GM12874 (cell line): ENCODE measurements at regions not wholly inside any gene's neighbourhood (a gene's known extent, or its start where the extent isn't known, plus 50 kb on each side); places are given as distances from the start of the nearest gene placed in this dataset.

ENCODE experiments used
- CTCF ChIP-seq: IDR thresholded peaks from 2 replicates; pipeline ENCODE4 v1.5.1; 2011; ENCODE audit warnings: low read depth, mild to moderate bottlenecking, control low read depth, low read length, moderate library complexity; ENCODE audit not compliant: insufficient read depth

- no peak for TF ChIP-seq CTCF
Measured at GRCh38 chr3:194738254-194739093, 52.8 kb downstream of the FAM43A start.

- TF ChIP-seq CTCF = no peak
Measured at GRCh38 chr3:194739498-194740284, 54.0 kb downstream of the FAM43A start.

GRCh38 chr3:194740859-194741491, 55.3 kb downstream of the FAM43A start:
- no peak for TF ChIP-seq CTCF

- no peak for TF ChIP-seq CTCF
Measured at GRCh38 chr3:194741916-194742315, 56.2 kb downstream of the FAM43A start.

- TF ChIP-seq CTCF = no peak
Measured at GRCh38 chr3:194744826-194745225, 59.1 kb downstream of the FAM43A start.

- TF ChIP-seq CTCF = no peak
Measured at GRCh38 chr3:194745422-194746184, 59.9 kb downstream of the FAM43A start.
